ENCODE measurements at regions not wholly inside any gene's neighbourhood (a gene's known extent, or its start where the extent isn't known, plus 50 kb on each side); places are given as distances from the start of the nearest gene placed in this dataset.

- H3K4me2 ChIP-seq (ENCODE audit: insufficient read depth, low read length): no peak overlapping the region
- BruUV-seq (replicated peaks): no TSS peak
- CTCF ChIA-PET (ENCODE audit: low intra/inter-chr PET ratio): no interaction called here
- no peak overlapping the region for H2AFZ ChIP-seq (ENCODE audit: low read depth, low read length)
- H3K9me3 ChIP-seq (replicated peaks; ENCODE audit: control insufficient read depth, insufficient read depth, low read depth, low read length): no peaks in the 10 kb centered on the region
- no peak for DNase-seq (ENCODE audit: extremely low read depth in 1 of 4, low spot score in 3 of 4)
- no peak overlapping the region for H3K27ac ChIP-seq (ENCODE audit: extremely low read depth, low read depth, low read length)
- H3K4me3 ChIP-seq: no peak overlapping the region
- in situ Hi-C loops (cut with MboI) (no loop called here), intact Hi-C loops (cut with micrococcal nuclease) (no loop called here)
- H3K9ac ChIP-seq (ENCODE audit: insufficient read depth in 1 of 2, low read depth in 2 of 2, low read length in 2 of 2): no peak overlapping the region
- FAIRE-seq: no peak
- POLR2A ChIA-PET: interaction anchor here (0.6 kb wide), 1 partner anchor 501 kb away, joined by 3 read pairs; no protein-coding TSS in a partner anchor
- ATAC-seq: no peak
- H3K79me2 ChIP-seq (ENCODE audit: control insufficient read depth, insufficient read depth, low read length): no peaks in the 10 kb centered on the region
- 16% methylated on average over 2 of the region's 2 CpGs for WGBS (ENCODE audit: insufficient coverage, low coverage, missing lambda C conversion rate)
- no peaks in the 10 kb centered on the region for H3K27me3 ChIP-seq (ENCODE audit: control insufficient read depth in 2 of 2, insufficient read depth in 2 of 2, low read length in 2 of 2)
- H3K9me1 ChIP-seq (ENCODE audit: control insufficient read depth, insufficient read depth, low read length): no peaks in the 10 kb centered on the region
- TF ChIP-seq CHAMP1 (IDR thresholded peaks at IDR 0.05): no peak
- no peak for TF ChIP-seq CHCHD3 (CRISPR knock-in tag; IDR thresholded peaks at IDR 0.05)
- TF ChIP-seq MTA3 (IDR thresholded peaks at IDR 0.05; ENCODE audit: borderline replicate concordance): no peak
- TF ChIP-seq PHF21A (IDR thresholded peaks at IDR 0.05; ENCODE audit: borderline replicate concordance, low read depth): no peak
- TF ChIP-seq ZNF3 (CRISPR knock-in tag; IDR thresholded peaks at IDR 0.05): no peak
- no peak for TF ChIP-seq RAD51 (IDR thresholded peaks at IDR 0.05; ENCODE audit: borderline replicate concordance, low read depth)
- no peak for TF ChIP-seq RUNX1 (IDR thresholded peaks at IDR 0.05; ENCODE audit: low read depth)
- no peak for TF ChIP-seq ZNF398 (CRISPR knock-in tag; IDR thresholded peaks at IDR 0.05)
- no peak for TF ChIP-seq CREB1 (IDR thresholded peaks at IDR 0.05)
- no peak for TF ChIP-seq CREB1 (CRISPR knock-in tag; IDR thresholded peaks at IDR 0.05)
- no peak for TF ChIP-seq TCF15 (CRISPR knock-in tag; IDR thresholded peaks at IDR 0.05)
- no peaks in the 10 kb centered on the region for H3K4me1 ChIP-seq (replicated peaks in 1 of 2; ENCODE audit: control insufficient read depth in 2 of 2, insufficient read depth in 2 of 2, low read length in 2 of 2)
- H3K36me3 ChIP-seq (ENCODE audit: control insufficient read depth, insufficient read depth, low read length): no peaks in the 10 kb centered on the region
- H4K20me1 ChIP-seq (replicated peaks; ENCODE audit: control insufficient read depth, insufficient read depth, low read length): no peaks in the 10 kb centered on the region
These were observed 391.9 kb upstream of the PRR16 start for GRCh38 chr5:120072068-120072761.

Data from K562 (cell line).